ENCODE measurements at regions not wholly inside any gene's neighbourhood (a gene's known extent, or its start where the extent isn't known, plus 50 kb on each side); places are given as distances from the start of the nearest gene placed in this dataset.

DNA sequence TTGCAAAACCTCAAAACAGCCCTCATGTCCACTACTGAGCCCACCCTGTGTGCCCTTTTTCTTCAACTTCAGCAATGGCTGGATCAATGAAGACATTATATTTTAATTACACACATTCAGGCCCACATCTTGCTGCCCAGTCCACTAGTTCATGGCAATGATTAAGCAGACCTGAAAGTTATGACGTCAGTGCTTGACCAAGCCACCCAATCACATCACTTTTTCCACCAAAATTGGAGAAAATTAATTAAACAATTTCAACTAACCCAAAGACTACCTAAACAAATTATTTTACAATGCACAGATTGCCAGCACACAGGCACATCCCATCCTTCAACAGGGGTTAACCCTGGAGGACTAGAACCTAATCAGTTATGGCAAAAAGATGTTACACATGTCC, 86.6 kb downstream of the EIF1AY start:
- no peak for TF ChIP-seq CTCF (IDR thresholded peaks at IDR 0.05)
- no peak for TF ChIP-seq POLR2A (IDR thresholded peaks at IDR 0.05)
